WTC11 (cell line): ENCODE measurements at regions not wholly inside any gene's neighbourhood (a gene's known extent, or its start where the extent isn't known, plus 50 kb on each side); places are given as distances from the start of the nearest gene placed in this dataset.

Source experiments
- ATAC-seq: fragments of 200-7000 bp; cut with Tn5 transposase; 2 replicates; pipeline ENCODE4 v1.10.0; 2021; ENCODE audit warnings: mild to moderate bottlenecking, moderate library complexity
- CTCF ChIA-PET: fragments of 300-600 bp; sonication (Branson Sonifier 250); formaldehyde crosslinking; loops from one replicate; lab custom pipeline; 2021; ENCODE audit warnings: antibody characterized with exemption; lab: Charles Lee
- POLR2A ChIA-PET: fragments of 350-600 bp; sonication (Branson Sonifier 250); formaldehyde crosslinking; loops from one replicate; lab custom pipeline; 2021; ENCODE audit warnings: antibody characterized with exemption; lab: Charles Lee
- DNase-seq: peaks from one replicate; pipeline ENCODE4 v3.0.0; 2021; ENCODE audit warnings: low spot score
- H3K27ac Mint-ChIP-seq: 2 replicates; pipeline ENCODE4 v1.8.0; 2021; ENCODE audit warnings: mixed read lengths
- H3K27me3 Mint-ChIP-seq: 2 replicates; pipeline ENCODE4 v1.8.0; 2021; ENCODE audit warnings: low read depth, mild to moderate bottlenecking, moderate library complexity, mixed read lengths
- H3K36me3 Mint-ChIP-seq: 2 replicates; pipeline ENCODE4 v1.8.0; 2021; ENCODE audit warnings: mixed read lengths
- H3K4me1 Mint-ChIP-seq: 2 replicates; pipeline ENCODE4 v1.8.0; 2022; ENCODE audit warnings: mixed read lengths
- H3K4me3 Mint-ChIP-seq: 2 replicates; pipeline ENCODE4 v1.8.0; 2021; ENCODE audit warnings: mild to moderate bottlenecking, moderate library complexity, mixed read lengths
- H3K9me3 Mint-ChIP-seq: 2 replicates; pipeline ENCODE4 v1.8.0; 2021; ENCODE audit warnings: mixed read lengths
- CBFB ChIP-seq: sonication (generic); formaldehyde crosslinking; IDR thresholded peaks from 2 replicates; pipeline ENCODE4 v1.8.1; 2022; ENCODE audit warnings: mild to moderate bottlenecking, low read depth, missing genetic modification reagents
- ELF4 ChIP-seq: sonication (generic); formaldehyde crosslinking; IDR thresholded peaks from 2 replicates; pipeline ENCODE4 v1.8.1; 2022; ENCODE audit warnings: low read depth, mild to moderate bottlenecking, moderate library complexity, missing genetic modification reagents
- ETV6 ChIP-seq: sonication (generic); formaldehyde crosslinking; IDR thresholded peaks from 2 replicates; pipeline ENCODE4 v1.8.1; 2022; ENCODE audit warnings: mild to moderate bottlenecking, missing genetic modification reagents
- JAZF1 ChIP-seq: fragments of 250-450 bp; sonication (Bioruptor Pico); IDR thresholded peaks from 2 replicates; pipeline ENCODE4 v1.9.0; 2021; ENCODE audit warnings: moderate library complexity, mild to moderate bottlenecking, inconsistent platforms
- MYBL2 ChIP-seq: sonication (generic); formaldehyde crosslinking; IDR thresholded peaks from 2 replicates; pipeline ENCODE4 v1.8.1; 2023; ENCODE audit warnings: mild to moderate bottlenecking, moderate library complexity, missing genetic modification reagents
- NFE2L1 ChIP-seq: sonication (generic); formaldehyde crosslinking; IDR thresholded peaks from 2 replicates; pipeline ENCODE4 v1.8.1; 2023; ENCODE audit warnings: missing genetic modification reagents
- NR2C2 ChIP-seq: sonication (generic); formaldehyde crosslinking; IDR thresholded peaks from 2 replicates; pipeline ENCODE4 v1.8.0; 2022; ENCODE audit warnings: mild to moderate bottlenecking, missing genetic modification reagents
- PRDM15 ChIP-seq: sonication (generic); formaldehyde crosslinking; IDR thresholded peaks from 2 replicates; pipeline ENCODE4 v1.8.0; 2022; ENCODE audit warnings: missing genetic modification reagents
- PREB ChIP-seq: sonication (generic); formaldehyde crosslinking; IDR thresholded peaks from 2 replicates; pipeline ENCODE4 v1.8.1; 2022; ENCODE audit warnings: mild to moderate bottlenecking, missing genetic modification reagents, moderate library complexity, borderline replicate concordance
- ZNF121 ChIP-seq: sonication (generic); formaldehyde crosslinking; IDR thresholded peaks from 2 replicates; pipeline ENCODE4 v1.8.0; 2023; ENCODE audit warnings: missing genetic modification reagents
- ZNF263 ChIP-seq: sonication (generic); formaldehyde crosslinking; IDR thresholded peaks from 2 replicates; pipeline ENCODE4 v1.8.1; 2022; ENCODE audit warnings: low read depth, mild to moderate bottlenecking, moderate library complexity, missing genetic modification reagents
- ZNF423 ChIP-seq: fragments of 250-450 bp; sonication (Bioruptor Pico); IDR thresholded peaks from 2 replicates; pipeline ENCODE4 v2.1.2; 2022; ENCODE audit warnings: mild to moderate bottlenecking, moderate library complexity
- ZNF532 ChIP-seq: fragments of 250-450 bp; sonication (Bioruptor Pico); IDR thresholded peaks from 2 replicates; pipeline ENCODE4 v1.9.0; 2021; ENCODE audit warnings: mild to moderate bottlenecking, borderline replicate concordance
- TF ChIP-seq, protein P1 (sequence below): fragments of 250-450 bp; sonication (Bioruptor Pico); IDR thresholded peaks from 2 replicates; pipeline ENCODE4 v2.1.2; 2022; ENCODE audit warnings: mild to moderate bottlenecking, moderate library complexity
- TF ChIP-seq, protein P2 (sequence below): sonication (generic); formaldehyde crosslinking; IDR thresholded peaks from 2 replicates; pipeline ENCODE4 v1.8.1; 2022; ENCODE audit warnings: low read depth, mild to moderate bottlenecking, moderate library complexity, missing genetic modification reagents, borderline replicate concordance
- TF ChIP-seq, protein P3 (sequence below): sonication (generic); formaldehyde crosslinking; IDR thresholded peaks from 2 replicates; pipeline ENCODE4 v1.8.0; 2023; ENCODE audit warnings: mild to moderate bottlenecking, missing genetic modification reagents
- TF ChIP-seq, protein P4 (sequence below): sonication (generic); formaldehyde crosslinking; IDR thresholded peaks from 2 replicates; pipeline ENCODE4 v1.8.0; 2023; ENCODE audit warnings: missing genetic modification reagents

- ChIA-PET CTCF (no interaction called here), POLR2A (interaction anchor here (0.6 kb wide), 1 partner anchor 236 kb away, joined by 4 read pairs; no protein-coding TSS in a partner anchor)
- Mint-ChIP-seq H3K36me3 (no peaks in the 10 kb centered on the region), H3K9me3 (peaks cover 5% of the 10 kb centered on the region; the same call in 1 of the 2 replicates), H3K27ac (no peak overlapping the region), H3K4me3 (no peak overlapping the region), H3K4me1 (peaks cover 3% of the 10 kb centered on the region), H3K27me3 (no peaks in the 10 kb centered on the region)
- DNase-seq (no peak), ATAC-seq (no peak)
- no peak for TF ChIP-seq ZNF121 (CRISPR knock-in tag)
- no peak for TF ChIP-seq ELF4
- no peak for TF ChIP-seq PREB (CRISPR knock-in tag)
- TF ChIP-seq, protein P1, sequence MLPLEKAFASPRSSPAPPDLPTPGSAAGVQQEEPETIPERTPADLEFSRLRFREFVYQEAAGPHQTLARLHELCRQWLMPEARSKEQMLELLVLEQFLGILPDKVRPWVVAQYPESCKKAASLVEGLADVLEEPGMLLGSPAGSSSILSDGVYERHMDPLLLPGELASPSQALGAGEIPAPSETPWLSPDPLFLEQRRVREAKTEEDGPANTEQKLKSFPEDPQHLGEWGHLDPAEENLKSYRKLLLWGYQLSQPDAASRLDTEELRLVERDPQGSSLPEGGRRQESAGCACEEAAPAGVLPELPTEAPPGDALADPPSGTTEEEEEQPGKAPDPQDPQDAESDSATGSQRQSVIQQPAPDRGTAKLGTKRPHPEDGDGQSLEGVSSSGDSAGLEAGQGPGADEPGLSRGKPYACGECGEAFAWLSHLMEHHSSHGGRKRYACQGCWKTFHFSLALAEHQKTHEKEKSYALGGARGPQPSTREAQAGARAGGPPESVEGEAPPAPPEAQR (CRISPR knock-in tag): no peak
- TF ChIP-seq ETV6 (CRISPR knock-in tag): no peak
- TF ChIP-seq NFE2L1 (CRISPR knock-in tag): no peak
- TF ChIP-seq, protein P2, sequence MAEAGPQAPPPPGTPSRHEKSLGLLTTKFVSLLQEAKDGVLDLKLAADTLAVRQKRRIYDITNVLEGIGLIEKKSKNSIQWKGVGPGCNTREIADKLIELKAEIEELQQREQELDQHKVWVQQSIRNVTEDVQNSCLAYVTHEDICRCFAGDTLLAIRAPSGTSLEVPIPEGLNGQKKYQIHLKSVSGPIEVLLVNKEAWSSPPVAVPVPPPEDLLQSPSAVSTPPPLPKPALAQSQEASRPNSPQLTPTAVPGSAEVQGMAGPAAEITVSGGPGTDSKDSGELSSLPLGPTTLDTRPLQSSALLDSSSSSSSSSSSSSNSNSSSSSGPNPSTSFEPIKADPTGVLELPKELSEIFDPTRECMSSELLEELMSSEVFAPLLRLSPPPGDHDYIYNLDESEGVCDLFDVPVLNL (CRISPR knock-in tag): no peak
- TF ChIP-seq, protein P3, sequence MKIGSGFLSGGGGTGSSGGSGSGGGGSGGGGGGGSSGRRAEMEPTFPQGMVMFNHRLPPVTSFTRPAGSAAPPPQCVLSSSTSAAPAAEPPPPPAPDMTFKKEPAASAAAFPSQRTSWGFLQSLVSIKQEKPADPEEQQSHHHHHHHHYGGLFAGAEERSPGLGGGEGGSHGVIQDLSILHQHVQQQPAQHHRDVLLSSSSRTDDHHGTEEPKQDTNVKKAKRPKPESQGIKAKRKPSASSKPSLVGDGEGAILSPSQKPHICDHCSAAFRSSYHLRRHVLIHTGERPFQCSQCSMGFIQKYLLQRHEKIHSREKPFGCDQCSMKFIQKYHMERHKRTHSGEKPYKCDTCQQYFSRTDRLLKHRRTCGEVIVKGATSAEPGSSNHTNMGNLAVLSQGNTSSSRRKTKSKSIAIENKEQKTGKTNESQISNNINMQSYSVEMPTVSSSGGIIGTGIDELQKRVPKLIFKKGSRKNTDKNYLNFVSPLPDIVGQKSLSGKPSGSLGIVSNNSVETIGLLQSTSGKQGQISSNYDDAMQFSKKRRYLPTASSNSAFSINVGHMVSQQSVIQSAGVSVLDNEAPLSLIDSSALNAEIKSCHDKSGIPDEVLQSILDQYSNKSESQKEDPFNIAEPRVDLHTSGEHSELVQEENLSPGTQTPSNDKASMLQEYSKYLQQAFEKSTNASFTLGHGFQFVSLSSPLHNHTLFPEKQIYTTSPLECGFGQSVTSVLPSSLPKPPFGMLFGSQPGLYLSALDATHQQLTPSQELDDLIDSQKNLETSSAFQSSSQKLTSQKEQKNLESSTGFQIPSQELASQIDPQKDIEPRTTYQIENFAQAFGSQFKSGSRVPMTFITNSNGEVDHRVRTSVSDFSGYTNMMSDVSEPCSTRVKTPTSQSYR (CRISPR knock-in tag): no peak
- TF ChIP-seq ZNF532: no peak
- TF ChIP-seq, protein P4, sequence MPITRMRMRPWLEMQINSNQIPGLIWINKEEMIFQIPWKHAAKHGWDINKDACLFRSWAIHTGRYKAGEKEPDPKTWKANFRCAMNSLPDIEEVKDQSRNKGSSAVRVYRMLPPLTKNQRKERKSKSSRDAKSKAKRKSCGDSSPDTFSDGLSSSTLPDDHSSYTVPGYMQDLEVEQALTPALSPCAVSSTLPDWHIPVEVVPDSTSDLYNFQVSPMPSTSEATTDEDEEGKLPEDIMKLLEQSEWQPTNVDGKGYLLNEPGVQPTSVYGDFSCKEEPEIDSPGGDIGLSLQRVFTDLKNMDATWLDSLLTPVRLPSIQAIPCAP (CRISPR knock-in tag): no peak
- TF ChIP-seq ZNF423 (CRISPR knock-in tag): no peak
- TF ChIP-seq MYBL2 (CRISPR knock-in tag): no peak
- no peak for TF ChIP-seq NR2C2 (CRISPR knock-in tag)
- TF ChIP-seq PRDM15 (CRISPR knock-in tag): no peak
- TF ChIP-seq CBFB (CRISPR knock-in tag): no peak
- TF ChIP-seq ZNF263 (CRISPR knock-in tag): no peak
- no peak for TF ChIP-seq JAZF1 (CRISPR knock-in tag)
These were observed 232.0 kb upstream of the TMTC1 start for GRCh38 chr12:30015631-30016337.
